ENCODE measurements at regions not wholly inside any gene's neighbourhood (a gene's known extent, or its start where the extent isn't known, plus 50 kb on each side); places are given as distances from the start of the nearest gene placed in this dataset.

DNA sequence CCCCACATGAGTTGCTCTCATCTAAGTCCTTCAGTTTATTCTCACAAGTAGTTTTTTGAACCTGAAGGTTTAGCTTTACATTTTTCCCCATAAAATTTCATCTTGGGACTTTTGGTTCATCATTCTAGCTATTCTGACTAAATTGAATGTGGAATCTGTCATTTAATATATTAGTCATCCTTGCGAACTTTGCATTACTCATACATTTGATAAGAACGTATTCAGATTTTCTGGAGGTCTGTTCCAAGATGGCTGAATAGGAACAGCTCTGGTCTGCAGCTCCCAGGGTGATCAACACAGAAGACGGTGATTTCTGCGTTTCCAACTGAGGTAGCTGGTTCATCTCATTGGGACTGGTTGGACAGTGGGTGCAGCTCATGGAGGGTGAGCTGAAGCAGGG is 59.8 kb upstream of the CSF1 start:
- no peaks in the 10 kb centered on the region for H3K9me3 ChIP-seq (ENCODE audit: low read length)
- TF ChIP-seq, protein P1, sequence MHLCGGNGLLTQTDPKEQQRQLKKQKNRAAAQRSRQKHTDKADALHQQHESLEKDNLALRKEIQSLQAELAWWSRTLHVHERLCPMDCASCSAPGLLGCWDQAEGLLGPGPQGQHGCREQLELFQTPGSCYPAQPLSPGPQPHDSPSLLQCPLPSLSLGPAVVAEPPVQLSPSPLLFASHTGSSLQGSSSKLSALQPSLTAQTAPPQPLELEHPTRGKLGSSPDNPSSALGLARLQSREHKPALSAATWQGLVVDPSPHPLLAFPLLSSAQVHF (CRISPR knock-in tag; IDR thresholded peaks at IDR 0.05) = no peak
- TF ChIP-seq GATA4 (IDR thresholded peaks at IDR 0.05; ENCODE audit: borderline replicate concordance, low read depth) = no peak
- no peak for TF ChIP-seq ZNF101 (CRISPR knock-in tag; IDR thresholded peaks at IDR 0.05; ENCODE audit: borderline replicate concordance, low read depth)
- TF ChIP-seq HOXA7 (CRISPR knock-in tag; IDR thresholded peaks at IDR 0.05) = no peak
- TF ChIP-seq NKX3-1 (CRISPR knock-in tag; IDR thresholded peaks at IDR 0.05) = no peak
- no peak for TF ChIP-seq ZNF143 (CRISPR knock-in tag; IDR thresholded peaks at IDR 0.05)
- TF ChIP-seq HOXA9 (CRISPR knock-in tag; IDR thresholded peaks at IDR 0.05; ENCODE audit: borderline replicate concordance) = no peak
- TF ChIP-seq, protein P2, sequence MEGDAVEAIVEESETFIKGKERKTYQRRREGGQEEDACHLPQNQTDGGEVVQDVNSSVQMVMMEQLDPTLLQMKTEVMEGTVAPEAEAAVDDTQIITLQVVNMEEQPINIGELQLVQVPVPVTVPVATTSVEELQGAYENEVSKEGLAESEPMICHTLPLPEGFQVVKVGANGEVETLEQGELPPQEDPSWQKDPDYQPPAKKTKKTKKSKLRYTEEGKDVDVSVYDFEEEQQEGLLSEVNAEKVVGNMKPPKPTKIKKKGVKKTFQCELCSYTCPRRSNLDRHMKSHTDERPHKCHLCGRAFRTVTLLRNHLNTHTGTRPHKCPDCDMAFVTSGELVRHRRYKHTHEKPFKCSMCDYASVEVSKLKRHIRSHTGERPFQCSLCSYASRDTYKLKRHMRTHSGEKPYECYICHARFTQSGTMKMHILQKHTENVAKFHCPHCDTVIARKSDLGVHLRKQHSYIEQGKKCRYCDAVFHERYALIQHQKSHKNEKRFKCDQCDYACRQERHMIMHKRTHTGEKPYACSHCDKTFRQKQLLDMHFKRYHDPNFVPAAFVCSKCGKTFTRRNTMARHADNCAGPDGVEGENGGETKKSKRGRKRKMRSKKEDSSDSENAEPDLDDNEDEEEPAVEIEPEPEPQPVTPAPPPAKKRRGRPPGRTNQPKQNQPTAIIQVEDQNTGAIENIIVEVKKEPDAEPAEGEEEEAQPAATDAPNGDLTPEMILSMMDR (CRISPR knock-in tag; IDR thresholded peaks at IDR 0.05) = no peak
- TF ChIP-seq TARDBP (CRISPR knock-in tag; IDR thresholded peaks at IDR 0.05) = no peak
- TF ChIP-seq, protein P3, sequence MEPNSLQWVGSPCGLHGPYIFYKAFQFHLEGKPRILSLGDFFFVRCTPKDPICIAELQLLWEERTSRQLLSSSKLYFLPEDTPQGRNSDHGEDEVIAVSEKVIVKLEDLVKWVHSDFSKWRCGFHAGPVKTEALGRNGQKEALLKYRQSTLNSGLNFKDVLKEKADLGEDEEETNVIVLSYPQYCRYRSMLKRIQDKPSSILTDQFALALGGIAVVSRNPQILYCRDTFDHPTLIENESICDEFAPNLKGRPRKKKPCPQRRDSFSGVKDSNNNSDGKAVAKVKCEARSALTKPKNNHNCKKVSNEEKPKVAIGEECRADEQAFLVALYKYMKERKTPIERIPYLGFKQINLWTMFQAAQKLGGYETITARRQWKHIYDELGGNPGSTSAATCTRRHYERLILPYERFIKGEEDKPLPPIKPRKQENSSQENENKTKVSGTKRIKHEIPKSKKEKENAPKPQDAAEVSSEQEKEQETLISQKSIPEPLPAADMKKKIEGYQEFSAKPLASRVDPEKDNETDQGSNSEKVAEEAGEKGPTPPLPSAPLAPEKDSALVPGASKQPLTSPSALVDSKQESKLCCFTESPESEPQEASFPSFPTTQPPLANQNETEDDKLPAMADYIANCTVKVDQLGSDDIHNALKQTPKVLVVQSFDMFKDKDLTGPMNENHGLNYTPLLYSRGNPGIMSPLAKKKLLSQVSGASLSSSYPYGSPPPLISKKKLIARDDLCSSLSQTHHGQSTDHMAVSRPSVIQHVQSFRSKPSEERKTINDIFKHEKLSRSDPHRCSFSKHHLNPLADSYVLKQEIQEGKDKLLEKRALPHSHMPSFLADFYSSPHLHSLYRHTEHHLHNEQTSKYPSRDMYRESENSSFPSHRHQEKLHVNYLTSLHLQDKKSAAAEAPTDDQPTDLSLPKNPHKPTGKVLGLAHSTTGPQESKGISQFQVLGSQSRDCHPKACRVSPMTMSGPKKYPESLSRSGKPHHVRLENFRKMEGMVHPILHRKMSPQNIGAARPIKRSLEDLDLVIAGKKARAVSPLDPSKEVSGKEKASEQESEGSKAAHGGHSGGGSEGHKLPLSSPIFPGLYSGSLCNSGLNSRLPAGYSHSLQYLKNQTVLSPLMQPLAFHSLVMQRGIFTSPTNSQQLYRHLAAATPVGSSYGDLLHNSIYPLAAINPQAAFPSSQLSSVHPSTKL (CRISPR knock-in tag; IDR thresholded peaks at IDR 0.05) = no peak
- TF ChIP-seq, protein P4, sequence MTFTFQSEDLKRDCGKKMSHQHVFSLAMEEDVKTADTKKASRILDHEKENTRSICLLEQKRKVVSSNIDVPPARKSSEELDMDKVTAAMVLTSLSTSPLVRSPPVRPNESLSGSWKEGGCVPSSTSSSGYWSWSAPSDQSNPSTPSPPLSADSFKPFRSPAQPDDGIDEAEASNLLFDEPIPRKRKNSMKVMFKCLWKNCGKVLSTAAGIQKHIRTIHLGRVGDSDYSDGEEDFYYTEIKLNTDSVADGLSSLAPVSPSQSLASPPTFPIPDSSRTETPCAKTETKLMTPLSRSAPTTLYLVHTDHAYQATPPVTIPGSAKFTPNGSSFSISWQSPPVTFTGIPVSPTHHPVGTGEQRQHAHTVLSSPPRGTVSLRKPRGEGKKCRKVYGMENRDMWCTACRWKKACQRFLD (CRISPR knock-in tag; IDR thresholded peaks at IDR 0.05; ENCODE audit: borderline replicate concordance) = no peak

More for the DNA sequence above, 59.8 kb upstream of the CSF1 start:
- H3K4me3 ChIP-seq (replicated peaks in 1 of 3; ENCODE audit: insufficient read depth in 1 of 3, low read depth in 2 of 3, low read length in 3 of 3) = no peak overlapping the region
- no peak for ATAC-seq
- H3K9ac ChIP-seq (ENCODE audit: insufficient read depth, low read depth, low read length) = no peak overlapping the region
- H3K4me2 ChIP-seq (ENCODE audit: low read depth, low read length) = no peak overlapping the region
- no peak for FAIRE-seq
- no peaks in the 10 kb centered on the region for H3K36me3 ChIP-seq (replicated peaks in 1 of 2; ENCODE audit: control insufficient read depth in 1 of 2, insufficient read depth in 2 of 2, low read length in 2 of 2)
- no peak for DNase-seq (ENCODE audit: low spot score)
- no peak overlapping the region for H3K27ac ChIP-seq (ENCODE audit: extremely low read length, insufficient read depth, low read length)
- H3K27me3 ChIP-seq (ENCODE audit: control insufficient read depth in 1 of 2, insufficient read depth in 2 of 2, low read length in 2 of 2) = no peaks in the 10 kb centered on the region; a peak in 1 of 5 replicates
- in situ Hi-C loops (cut with HindIII; ENCODE audit: extremely low pct_ligation_motif_present, low pct_unique_long_range_greater_than_20kb) (no loop called here), intact Hi-C loops (cut with micrococcal nuclease; ENCODE audit: unreplicated experiment) (no loop called here)
- H4K20me1 ChIP-seq (ENCODE audit: insufficient read depth, low read length) = no peaks in the 10 kb centered on the region
- H3K4me1 ChIP-seq (ENCODE audit: insufficient read depth, low read length) = peaks cover 36% of the 10 kb centered on the region
- 90% methylated on average over 4 of the region's 4 CpGs for WGBS (ENCODE audit: low lambda C conversion rate)
- H2AFZ ChIP-seq (ENCODE audit: low read length) = no peak overlapping the region
- H3K79me2 ChIP-seq (ENCODE audit: insufficient read depth, low read length) = no peaks in the 10 kb centered on the region
- ChIA-PET CTCF (ENCODE audit: low intra/inter-chr PET ratio, low total read pairs) (no interaction called here), POLR2A (no interaction called here)
- no TSS peak for BruUV-seq (replicated peaks)
